Natural killer cell (primary cell): ENCODE measurements at regions not wholly inside any gene's neighbourhood (a gene's known extent, or its start where the extent isn't known, plus 50 kb on each side); places are given as distances from the start of the nearest gene placed in this dataset.
"Not testable (repeated sequence)": the region's sequence is repeated elsewhere in the genome, so short reads cannot be mapped to it uniquely, and the experiment has no call there.

Experiments
- ATAC-seq, 3 donors: fragments of 150-1000 bp in 2 of 3; fragments of 200-7000 bp in 1 of 3; cut with Tn5 transposase; 1 replicate in 1 of 3; 2 replicates in 2 of 3; pipeline ENCODE4 v1.10.0; 2021; ENCODE audit warnings: mild to moderate bottlenecking in 2 of 3, moderate library complexity in 2 of 3
- DNase-seq, 2 donors: peaks; one replicate each; pipeline versions ENCODE4 v3.0.0 to v3.0.0-alpha.2; 2013 to 2021; ENCODE audit warnings: mixed read lengths in 1 of 2
- H3K27ac ChIP-seq: one replicate; pipeline ENCODE4 v1.5.1; 2013; ENCODE audit warnings: mild to moderate bottlenecking, low read length
- H3K27me3 ChIP-seq: one replicate; pipeline ENCODE4 v1.6.1; 2013; ENCODE audit warnings: low read length; ENCODE audit not compliant: control insufficient read depth, insufficient read depth
- H3K36me3 ChIP-seq: one replicate; pipeline ENCODE4 v1.6.1; 2013; ENCODE audit warnings: low read length; ENCODE audit not compliant: control insufficient read depth, insufficient read depth
- H3K4me1 ChIP-seq: one replicate; pipeline ENCODE4 v1.6.1; 2013; ENCODE audit warnings: low read length; ENCODE audit not compliant: control insufficient read depth, insufficient read depth
- H3K4me3 ChIP-seq: one replicate; pipeline ENCODE4 v1.5.1; 2013; ENCODE audit warnings: low read length
- H3K9me3 ChIP-seq: one replicate; pipeline ENCODE4 v1.6.1; 2013; ENCODE audit warnings: low read length; ENCODE audit not compliant: control insufficient read depth, insufficient read depth
- H3K27ac Mint-ChIP-seq, 2 donors: one replicate each; pipeline ENCODE4 v1.8.0; 2022; ENCODE audit warnings: mild to moderate bottlenecking in 2 of 2, mixed read lengths in 2 of 2, moderate library complexity in 1 of 2
- H3K27me3 Mint-ChIP-seq, 2 donors: one replicate each; pipeline ENCODE4 v1.8.0; 2022; ENCODE audit warnings: low read depth in 2 of 2, mixed read lengths in 2 of 2
- H3K36me3 Mint-ChIP-seq: one replicate; pipeline ENCODE4 v1.8.0; 2022; ENCODE audit warnings: mixed read lengths
- H3K4me1 Mint-ChIP-seq, 2 donors: one replicate each; pipeline ENCODE4 v1.8.0; 2022; ENCODE audit warnings: mixed read lengths in 2 of 2
- H3K4me3 Mint-ChIP-seq: one replicate; pipeline ENCODE4 v1.8.0; 2022; ENCODE audit warnings: mild to moderate bottlenecking, moderate library complexity, mixed read lengths
- H3K9me3 Mint-ChIP-seq, 2 donors: one replicate each; pipeline ENCODE4 v1.8.0; 2022; ENCODE audit warnings: mixed read lengths in 2 of 2
- WGBS: methylation state at CpG from one replicate; pipeline ENCODE4 v1.1.7; 2013; ENCODE audit warnings: missing lambda C conversion rate; ENCODE audit not compliant: insufficient coverage; 5-methylcytosine and 5-hydroxymethylcytosine counted together
- intact Hi-C: fragments of 100-400 bp; cut with micrococcal nuclease; formaldehyde crosslinking; loops from one replicate; pipeline ENCODE4 v1.14.2; 2022
- TF ChIP-seq, protein P1 (sequence below): fragments of 200-600 bp; IDR thresholded peaks from one replicate; pipeline ENCODE4 v1.8.0; 2022; ENCODE audit warnings: antibody characterized with exemption

DNA sequence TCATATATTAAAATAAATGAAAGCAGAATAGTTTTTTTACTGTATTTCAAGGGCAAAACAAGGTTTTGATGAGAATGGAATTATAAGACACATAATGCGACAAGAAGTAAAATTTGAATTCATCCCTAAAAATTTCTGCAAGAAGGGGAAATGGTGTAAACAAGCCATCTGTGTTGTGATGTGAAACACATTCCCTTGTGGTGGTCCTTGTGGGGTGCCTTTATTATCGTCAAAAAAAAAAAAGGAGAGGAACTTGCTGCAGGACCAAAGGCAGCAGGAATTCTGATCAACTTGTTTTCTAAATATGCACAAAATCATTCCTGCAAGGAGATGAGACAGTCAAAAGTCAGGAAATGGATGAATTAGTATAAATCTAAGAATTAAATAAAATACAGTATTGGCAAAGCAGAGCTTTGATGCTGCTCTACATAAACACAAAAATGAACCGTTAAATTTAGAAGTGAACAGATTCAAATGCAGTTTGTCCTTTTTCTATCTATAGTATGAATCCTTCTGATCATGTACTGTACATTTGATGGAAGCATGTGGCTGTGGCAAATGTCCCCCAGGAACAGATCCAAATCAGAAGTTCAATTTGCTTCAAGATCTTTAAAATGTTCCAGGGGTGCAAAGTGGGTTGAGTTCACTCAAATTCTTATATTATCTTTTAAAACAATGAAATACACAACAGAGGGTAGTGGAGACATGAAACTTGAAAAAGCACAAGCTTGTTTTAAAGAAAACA lies 818.8 kb downstream of the PLCL1 start:
- H3K9me3 Mint-ChIP-seq: peaks cover 0 to 3% of the 10 kb centered on the region in 2 donors
- no peak for ATAC-seq
- Histone ChIP-seq H3K27ac (no peak overlapping the region), H3K4me3 (no peak overlapping the region), H3K27me3 (no peaks in the 10 kb centered on the region), H3K4me1 (no peaks in the 10 kb centered on the region), H3K36me3 (no peaks in the 10 kb centered on the region), H3K9me3 (no peaks in the 10 kb centered on the region)
- DNase-seq: no peak
- no peak overlapping the region for H3K27ac Mint-ChIP-seq
- no peaks in the 10 kb centered on the region for H3K27me3 Mint-ChIP-seq
- H3K4me3 Mint-ChIP-seq: no peak overlapping the region
- H3K4me1 Mint-ChIP-seq: no peaks in the 10 kb centered on the region
- H3K36me3 Mint-ChIP-seq: no peaks in the 10 kb centered on the region
- TF ChIP-seq, protein P1, sequence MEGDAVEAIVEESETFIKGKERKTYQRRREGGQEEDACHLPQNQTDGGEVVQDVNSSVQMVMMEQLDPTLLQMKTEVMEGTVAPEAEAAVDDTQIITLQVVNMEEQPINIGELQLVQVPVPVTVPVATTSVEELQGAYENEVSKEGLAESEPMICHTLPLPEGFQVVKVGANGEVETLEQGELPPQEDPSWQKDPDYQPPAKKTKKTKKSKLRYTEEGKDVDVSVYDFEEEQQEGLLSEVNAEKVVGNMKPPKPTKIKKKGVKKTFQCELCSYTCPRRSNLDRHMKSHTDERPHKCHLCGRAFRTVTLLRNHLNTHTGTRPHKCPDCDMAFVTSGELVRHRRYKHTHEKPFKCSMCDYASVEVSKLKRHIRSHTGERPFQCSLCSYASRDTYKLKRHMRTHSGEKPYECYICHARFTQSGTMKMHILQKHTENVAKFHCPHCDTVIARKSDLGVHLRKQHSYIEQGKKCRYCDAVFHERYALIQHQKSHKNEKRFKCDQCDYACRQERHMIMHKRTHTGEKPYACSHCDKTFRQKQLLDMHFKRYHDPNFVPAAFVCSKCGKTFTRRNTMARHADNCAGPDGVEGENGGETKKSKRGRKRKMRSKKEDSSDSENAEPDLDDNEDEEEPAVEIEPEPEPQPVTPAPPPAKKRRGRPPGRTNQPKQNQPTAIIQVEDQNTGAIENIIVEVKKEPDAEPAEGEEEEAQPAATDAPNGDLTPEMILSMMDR: no peak
- intact Hi-C loops: no loop called here
- 100% methylated on average over 2 of the region's 3 CpGs for WGBS

GRCh38 chr2:198615972-198616371 lies 811.6 kb downstream of the PLCL1 start:
- no peaks in the 10 kb centered on the region for H3K4me1 Mint-ChIP-seq
- peaks cover 0 to 10% of the 10 kb centered on the region in 2 donors for H3K9me3 Mint-ChIP-seq
- Histone ChIP-seq H3K36me3 (no peaks in the 10 kb centered on the region), H3K27me3 (no peaks in the 10 kb centered on the region), H3K4me1 (no peaks in the 10 kb centered on the region), H3K27ac (no peak overlapping the region), H3K9me3 (no peaks in the 10 kb centered on the region), H3K4me3 (no peak overlapping the region)
- H3K4me3 Mint-ChIP-seq: no peak overlapping the region
- H3K27me3 Mint-ChIP-seq: no peaks in the 10 kb centered on the region
- H3K36me3 Mint-ChIP-seq: no peaks in the 10 kb centered on the region
- 25% methylated on average over 2 of the region's 4 CpGs for WGBS
- DNase-seq (no peak), ATAC-seq (no peak)
- no peak overlapping the region for H3K27ac Mint-ChIP-seq
- TF ChIP-seq, protein P1: no peak
- intact Hi-C loops: no loop called here

DNA sequence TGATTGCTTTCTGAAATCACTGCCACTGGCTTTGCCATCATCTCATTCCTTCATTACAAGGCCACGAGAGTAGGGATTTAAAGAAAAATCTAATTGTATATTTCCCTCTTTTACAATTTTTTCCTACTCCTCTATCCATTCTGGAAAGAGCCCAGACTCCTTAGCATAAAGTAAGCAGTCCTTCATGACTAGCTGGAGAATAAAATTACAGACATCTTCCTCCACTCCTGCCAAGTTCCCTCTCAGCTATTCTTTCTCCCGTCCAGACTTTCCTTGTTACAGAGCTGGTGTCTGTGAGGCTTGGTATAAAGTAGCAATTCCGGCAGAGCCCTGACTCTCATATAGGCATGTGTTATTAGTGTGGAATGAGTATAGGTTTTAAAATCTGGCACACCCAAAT lies 806.8 kb downstream of the PLCL1 start:
- no peak overlapping the region for H3K4me3 ChIP-seq
- Mint-ChIP-seq H3K9me3 (peaks cover 3 to 7% of the 10 kb centered on the region in 2 donors), H3K27me3 (no peaks in the 10 kb centered on the region), H3K4me1 (no peaks in the 10 kb centered on the region), H3K36me3 (no peaks in the 10 kb centered on the region), H3K27ac (no peak overlapping the region), H3K4me3 (no peak overlapping the region)
- no peaks in the 10 kb centered on the region for H3K27me3 ChIP-seq
- no peak overlapping the region for H3K27ac ChIP-seq
- TF ChIP-seq, protein P1: no peak
- H3K9me3 ChIP-seq: no peaks in the 10 kb centered on the region
- H3K36me3 ChIP-seq: no peaks in the 10 kb centered on the region
- no peaks in the 10 kb centered on the region for H3K4me1 ChIP-seq
- intact Hi-C loops: no loop called here
- DNase-seq: no peak
- ATAC-seq: no peak
- WGBS: 75% methylated on average over 1 of the region's 3 CpGs

DNA sequence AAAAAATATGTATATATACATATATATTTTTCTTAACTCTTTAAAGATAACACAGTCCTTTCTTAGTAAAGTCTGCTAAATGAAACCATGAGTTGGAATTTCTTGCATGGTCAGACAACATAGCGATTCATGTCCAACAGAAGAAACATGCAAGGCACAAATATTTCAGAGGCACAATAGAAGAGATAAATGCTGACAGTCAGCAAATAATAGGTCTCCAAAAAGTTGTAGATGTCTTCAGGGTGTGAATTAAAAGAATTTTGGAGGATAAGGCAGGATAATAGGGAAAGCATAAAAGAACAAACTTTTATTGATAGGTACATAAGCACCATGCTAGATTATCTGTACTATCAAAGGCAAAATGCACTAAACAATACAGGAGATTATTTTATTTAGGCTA lies 800.2 kb downstream of the PLCL1 start:
- Histone ChIP-seq H3K9me3 (no peaks in the 10 kb centered on the region), H3K4me1 (no peaks in the 10 kb centered on the region), H3K27ac (no peak overlapping the region), H3K27me3 (no peaks in the 10 kb centered on the region), H3K4me3 (no peak overlapping the region), H3K36me3 (no peaks in the 10 kb centered on the region)
- Mint-ChIP-seq H3K4me1 (no peaks in the 10 kb centered on the region), H3K4me3 (no peak overlapping the region), H3K27me3 (no peaks in the 10 kb centered on the region), H3K9me3 (peaks cover 7 to 9% of the 10 kb centered on the region in 2 donors), H3K27ac (no peak overlapping the region), H3K36me3 (no peaks in the 10 kb centered on the region)
- TF ChIP-seq, protein P1: no peak
- DNase-seq: no peak
- no peak for ATAC-seq
- intact Hi-C loops: no loop called here
- WGBS: 100% methylated on average over 1 of the region's 1 CpG

- H3K4me1 Mint-ChIP-seq, H3K36me3 ChIP-seq, H3K27ac Mint-ChIP-seq, H3K36me3 Mint-ChIP-seq, H3K27me3 Mint-ChIP-seq, H3K4me3 Mint-ChIP-seq, H3K4me3 ChIP-seq, H3K4me1 ChIP-seq, DNase-seq, H3K27ac ChIP-seq, intact Hi-C loops, H3K27me3 ChIP-seq, H3K9me3 ChIP-seq, ATAC-seq: not testable (repeated sequence)
- WGBS: 97% methylated on average over 13 of the region's 15 CpGs
- peaks cover 9 to 11% of the 10 kb centered on the region in 2 donors for H3K9me3 Mint-ChIP-seq
These were observed 798.6 kb downstream of the PLCL1 start for GRCh38 chr2:198602986-198603385.
